B cell (primary cell): ENCODE measurements at regions not wholly inside any gene's neighbourhood (a gene's known extent, or its start where the extent isn't known, plus 50 kb on each side); places are given as distances from the start of the nearest gene placed in this dataset.

Source experiments
- ATAC-seq: fragments of 200-7000 bp; cut with Tn5 transposase; one replicate; pipeline ENCODE4 v1.10.0; 2021; ENCODE audit warnings: low read depth, mild to moderate bottlenecking, moderate number of reproducible peaks, moderate library complexity
- CTCF ChIA-PET: fragments of 350-600 bp; sonication (Branson Sonifier 250); formaldehyde crosslinking; loops from one replicate; lab custom pipeline; 2021; ENCODE audit warnings: antibody characterized with exemption, inconsistent platforms; lab: Charles Lee
- POLR2A ChIA-PET: fragments of 350-600 bp; sonication (Branson Sonifier 250); formaldehyde crosslinking; loops from one replicate; lab custom pipeline; 2021; ENCODE audit warnings: antibody characterized with exemption; lab: Charles Lee
- DNase-seq: peaks from one replicate; pipeline ENCODE4 v3.0.0; 2013
- H2AFZ ChIP-seq: 2 replicates; pipeline ENCODE4 v1.6.1; 2012; ENCODE audit warnings: mild to moderate bottlenecking, low read depth, low read length; ENCODE audit not compliant: insufficient read depth, poor library complexity, severe bottlenecking
- H3K27ac ChIP-seq, 2 donors: 1 replicate in 1 of 2; 2 replicates in 1 of 2; pipeline ENCODE4 v1.5.1; 2012 to 2013; ENCODE audit warnings: low read length in 2 of 2, mild to moderate bottlenecking in 2 of 2, moderate library complexity in 1 of 2
- H3K27me3 ChIP-seq, 4 experiments: fragments of 200-600 bp in 1 of 4; sonication (generic) in 1 of 4; replicated peaks in 1 of 4; 1 replicate in 2 of 4; 2 replicates in 2 of 4; pipeline versions ENCODE4 v1.6.1 to v1.7.0; 2013 to 2016; ENCODE audit warnings: low read length in 3 of 4, mild to moderate bottlenecking in 2 of 4, mixed read lengths in 1 of 4, moderate library complexity in 1 of 4; ENCODE audit not compliant: insufficient read depth in 4 of 4, control insufficient read depth in 3 of 4; ENCODE audit errors: control extremely low read depth in 1 of 4
- H3K36me3 ChIP-seq, 2 experiments: replicated peaks in 1 of 2; 1 replicate in 1 of 2; 2 replicates in 1 of 2; pipeline versions ENCODE4 v1.6.1 to v1.7.1; 2013; ENCODE audit warnings: low read length in 1 of 2; ENCODE audit not compliant: insufficient read depth in 2 of 2, control insufficient read depth in 1 of 2; ENCODE audit errors: control extremely low read depth in 1 of 2, extremely low read depth in 1 of 2
- H3K4me1 ChIP-seq, 2 donors: fragments of 200-600 bp in 1 of 2; sonication (generic) in 1 of 2; 1 replicate in 1 of 2; 2 replicates in 1 of 2; pipeline versions ENCODE4 v1.5.1 to v1.6.1; 2013 to 2017; ENCODE audit warnings: low read length in 2 of 2; ENCODE audit not compliant: control insufficient read depth in 2 of 2, insufficient read depth in 2 of 2
- H3K4me2 ChIP-seq: replicated peaks from 2 replicates; pipeline ENCODE3; 2012; ENCODE audit warnings: mild to moderate bottlenecking, low read depth, low read length; ENCODE audit not compliant: poor library complexity, severe bottlenecking
- H3K4me3 ChIP-seq, 5 experiments: fragments of 200-600 bp in 1 of 5; sonication (generic) in 1 of 5; 1 replicate in 3 of 5; 2 replicates in 2 of 5; pipeline versions ENCODE4 v1.5.1 to v1.7.0; 2011 to 2016; ENCODE audit warnings: low read length in 4 of 5, mild to moderate bottlenecking in 4 of 5, low read depth in 2 of 5, control low read depth in 1 of 5, moderate library complexity in 1 of 5; ENCODE audit not compliant: insufficient read depth in 1 of 5; ENCODE audit errors: control extremely low read depth in 1 of 5, extremely low read depth in 1 of 5
- H3K79me2 ChIP-seq: fragments of 200-600 bp; sonication (generic); one replicate; pipeline ENCODE4 v1.6.0; 2016; ENCODE audit warnings: low read length; ENCODE audit not compliant: control insufficient read depth, insufficient read depth
- H3K9ac ChIP-seq: fragments of 200-600 bp; sonication (generic); 2 replicates; pipeline ENCODE4 v1.6.1; 2017; ENCODE audit warnings: mild to moderate bottlenecking, low read length, moderate library complexity
- H3K9me3 ChIP-seq, 3 donors: one replicate each; pipeline versions ENCODE4 v1.6.1 to v1.7.1; 2013; ENCODE audit warnings: low read length in 2 of 3; ENCODE audit not compliant: control insufficient read depth in 2 of 3, insufficient read depth in 1 of 3; ENCODE audit errors: control extremely low read depth in 1 of 3
- H4K20me1 ChIP-seq: 2 replicates; pipeline ENCODE4 v1.6.0; 2012; ENCODE audit warnings: mild to moderate bottlenecking, low read length; ENCODE audit not compliant: insufficient read depth, control insufficient read depth, poor library complexity, severe bottlenecking
- H3K27ac Mint-ChIP-seq: one replicate; pipeline ENCODE4 v1.8.0; 2021; ENCODE audit warnings: mixed read lengths
- H3K27me3 Mint-ChIP-seq: one replicate; pipeline ENCODE4 v1.8.0; 2021; ENCODE audit warnings: mixed read lengths
- H3K4me1 Mint-ChIP-seq: one replicate; pipeline ENCODE4 v1.8.0; 2021; ENCODE audit warnings: mixed read lengths
- H3K4me3 Mint-ChIP-seq: one replicate; pipeline ENCODE4 v1.8.0; 2021; ENCODE audit warnings: mixed read lengths
- H3K9me3 Mint-ChIP-seq: one replicate; pipeline ENCODE4 v1.8.0; 2022; ENCODE audit warnings: mixed read lengths; ENCODE audit not compliant: insufficient read depth
- CTCF ChIP-seq: fragments of 200-600 bp; IDR thresholded peaks from one replicate; pipeline ENCODE4 v1.8.0; 2022; ENCODE audit warnings: antibody characterized with exemption, mild to moderate bottlenecking
- EZH2 ChIP-seq: IDR thresholded peaks from 2 replicates; pipeline ENCODE4 v1.6.1; 2012; ENCODE audit warnings: borderline replicate concordance, low read depth, mild to moderate bottlenecking, moderate library complexity, low read length; ENCODE audit not compliant: insufficient read depth, poor library complexity, severe bottlenecking
- WGBS: methylation state at CpG from one replicate; pipeline ENCODE4 v1.1.5; 2013; ENCODE audit warnings: missing lambda C conversion rate; ENCODE audit not compliant: insufficient coverage; 5-methylcytosine and 5-hydroxymethylcytosine counted together
- intact Hi-C: fragments of 100-400 bp; cut with micrococcal nuclease; formaldehyde crosslinking; loops from one replicate; pipeline ENCODE4 v1.10.0; 2022

- TF ChIP-seq EZH2 (no peak), CTCF (no peak)
- Histone ChIP-seq H4K20me1 (no peaks in the 10 kb centered on the region), H3K4me1 (no peaks in the 10 kb centered on the region), H3K4me2 (no peak overlapping the region), H2AFZ (no peak overlapping the region), H3K27me3 (no peaks in the 10 kb centered on the region), H3K4me3 (no peak overlapping the region), H3K9ac (no peak overlapping the region), H3K79me2 (no peaks in the 10 kb centered on the region), H3K27ac (no peak overlapping the region), H3K9me3 (no peaks in the 10 kb centered on the region), H3K36me3 (no peaks in the 10 kb centered on the region)
- Mint-ChIP-seq H3K9me3 (no peaks in the 10 kb centered on the region), H3K4me3 (no peak overlapping the region), H3K4me1 (no peaks in the 10 kb centered on the region), H3K27ac (no peak overlapping the region), H3K27me3 (peaks cover 8% of the 10 kb centered on the region)
- DNase-seq (no peak), ATAC-seq (no peak)
- intact Hi-C loops = no loop called here
- CTCF ChIA-PET = no interaction called here
- WGBS = no CpG with 5 or more reads among the region's 1 CpG
- POLR2A ChIA-PET = no interaction called here
Observed at GRCh38 chr12:88973998-88974397, 378.3 kb downstream of the DUSP6 start.

- Mint-ChIP-seq H3K27me3 (no peaks in the 10 kb centered on the region), H3K4me3 (no peak overlapping the region), H3K4me1 (no peaks in the 10 kb centered on the region), H3K27ac (no peak overlapping the region), H3K9me3 (no peaks in the 10 kb centered on the region)
- ChIA-PET POLR2A (no interaction called here), CTCF (no interaction called here)
- H3K9ac ChIP-seq = no peak overlapping the region
- ATAC-seq (no peak), DNase-seq (no peak)
- H4K20me1 ChIP-seq = no peaks in the 10 kb centered on the region
- H3K27ac ChIP-seq = no peak overlapping the region
- TF ChIP-seq EZH2 (no peak), CTCF (no peak)
- peaks cover 0 to under 1% (median 0%) of the 10 kb centered on the region in 4 experiments for H3K27me3 ChIP-seq
- no CpG with 5 or more reads among the region's 1 CpG for whole genome bisulfite sequencing
- H3K4me2 ChIP-seq = no peak overlapping the region
- H3K4me3 ChIP-seq = no peak overlapping the region
- H3K36me3 ChIP-seq = no peaks in the 10 kb centered on the region
- intact Hi-C loops = no loop called here
- H3K9me3 ChIP-seq = no peaks in the 10 kb centered on the region
- H2AFZ ChIP-seq = no peak overlapping the region
- no peaks in the 10 kb centered on the region for H3K79me2 ChIP-seq
- no peaks in the 10 kb centered on the region for H3K4me1 ChIP-seq
Observed at GRCh38 chr12:88970740-88971139, 381.6 kb downstream of the DUSP6 start.
